PC-3 (cell line): ENCODE measurements at regions not wholly inside any gene's neighbourhood (a gene's known extent, or its start where the extent isn't known, plus 50 kb on each side); places are given as distances from the start of the nearest gene placed in this dataset.

Source experiments
- EZH2phosphoT487 ChIP-seq: fragments of 300-600 bp; sonication (generic); IDR thresholded peaks from 2 replicates; pipeline ENCODE4 v1.6.1; 2018; ENCODE audit warnings: mild to moderate bottlenecking, antibody characterized with exemption, low read length, borderline replicate concordance
- TF ChIP-seq, protein P1 (sequence below): fragments of 300-600 bp; sonication (generic); conservative IDR thresholded peaks from 2 replicates; pipeline ENCODE4 v1.5.1; 2017; ENCODE audit warnings: antibody characterized with exemption, low read depth, mild to moderate bottlenecking, low read length

DNA sequence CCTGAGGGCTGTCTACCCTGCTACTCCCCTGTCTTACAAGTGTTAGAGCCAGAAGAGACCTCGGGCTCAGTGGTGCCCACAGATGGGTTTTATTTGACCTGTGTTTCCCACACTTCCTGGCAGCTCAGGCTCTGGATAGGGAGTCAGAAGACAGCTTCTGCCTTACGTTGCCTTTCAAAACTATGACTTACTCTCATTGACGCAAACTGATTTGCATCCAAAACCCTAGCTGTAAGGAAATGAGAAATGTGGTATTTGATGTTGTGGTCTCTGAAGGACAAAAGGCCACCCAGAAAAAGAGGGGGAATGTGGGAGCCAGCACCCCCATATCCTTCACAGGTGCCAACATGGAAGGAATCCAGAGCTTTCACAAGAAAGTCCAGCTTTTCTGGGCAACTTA is 180.2 kb downstream of the ATG4C start:
- TF ChIP-seq, protein P1, sequence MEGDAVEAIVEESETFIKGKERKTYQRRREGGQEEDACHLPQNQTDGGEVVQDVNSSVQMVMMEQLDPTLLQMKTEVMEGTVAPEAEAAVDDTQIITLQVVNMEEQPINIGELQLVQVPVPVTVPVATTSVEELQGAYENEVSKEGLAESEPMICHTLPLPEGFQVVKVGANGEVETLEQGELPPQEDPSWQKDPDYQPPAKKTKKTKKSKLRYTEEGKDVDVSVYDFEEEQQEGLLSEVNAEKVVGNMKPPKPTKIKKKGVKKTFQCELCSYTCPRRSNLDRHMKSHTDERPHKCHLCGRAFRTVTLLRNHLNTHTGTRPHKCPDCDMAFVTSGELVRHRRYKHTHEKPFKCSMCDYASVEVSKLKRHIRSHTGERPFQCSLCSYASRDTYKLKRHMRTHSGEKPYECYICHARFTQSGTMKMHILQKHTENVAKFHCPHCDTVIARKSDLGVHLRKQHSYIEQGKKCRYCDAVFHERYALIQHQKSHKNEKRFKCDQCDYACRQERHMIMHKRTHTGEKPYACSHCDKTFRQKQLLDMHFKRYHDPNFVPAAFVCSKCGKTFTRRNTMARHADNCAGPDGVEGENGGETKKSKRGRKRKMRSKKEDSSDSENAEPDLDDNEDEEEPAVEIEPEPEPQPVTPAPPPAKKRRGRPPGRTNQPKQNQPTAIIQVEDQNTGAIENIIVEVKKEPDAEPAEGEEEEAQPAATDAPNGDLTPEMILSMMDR = no peak
- TF ChIP-seq EZH2phosphoT487 = no peak
